Endothelial cell of umbilical vein (primary cell): ENCODE measurements at regions not wholly inside any gene's neighbourhood (a gene's known extent, or its start where the extent isn't known, plus 50 kb on each side); places are given as distances from the start of the nearest gene placed in this dataset.

Source experiments
- BruUV-seq: library from RNA; stranded (reverse); fragments of 400-500 nt; replicated peaks from 2 replicates; lab custom pipeline; 2021; lab: Mats Ljungman, UMichigan
- CTCF ChIA-PET: fragments of 300-600, 350-600 bp; sonication (Branson Sonifier 250); formaldehyde crosslinking; loops from one replicate; lab custom pipeline; 2021; ENCODE audit warnings: antibody characterized with exemption, inconsistent platforms; lab: Charles Lee
- POLR2A ChIA-PET: fragments of 300-600, 350-600 bp; sonication (Branson Sonifier 250); formaldehyde crosslinking; loops from one replicate; lab custom pipeline; 2021; ENCODE audit warnings: antibody characterized with exemption, inconsistent platforms; lab: Charles Lee
- DNase-seq: peaks from one replicate; pipeline ENCODE4 v3.0.0-alpha.2; 2011; ENCODE audit warnings: low read depth, low spot score
- FAIRE-seq: peaks from 2 replicates; lab custom pipeline; 2011; peaks lifted over from hg19 to GRCh38; lab: Jason Lieb, UNC
- H2AFZ ChIP-seq: 2 replicates; pipeline ENCODE4 v1.6.0; 2012; ENCODE audit warnings: low read depth, low read length, control low read depth, inconsistent platforms
- H3K27ac ChIP-seq: 2 replicates; pipeline ENCODE4 v1.5.1; 2011; ENCODE audit warnings: low read depth, mild to moderate bottlenecking, control low read depth, low read length, moderate library complexity; ENCODE audit not compliant: insufficient read depth
- H3K27me3 ChIP-seq, 2 experiments: 2 replicates each; pipeline versions ENCODE4 v1.6.0 to v1.6.1; 2011; ENCODE audit warnings: low read length in 2 of 2, mixed read lengths in 1 of 2; ENCODE audit not compliant: control insufficient read depth in 2 of 2, insufficient read depth in 2 of 2
- H3K36me3 ChIP-seq, 2 experiments: 2 replicates in 1 of 2; 3 replicates in 1 of 2; pipeline ENCODE4 v1.5.1; 2011; ENCODE audit warnings: low read length in 2 of 2, mild to moderate bottlenecking in 1 of 2, moderate library complexity in 1 of 2; ENCODE audit not compliant: control insufficient read depth in 2 of 2, insufficient read depth in 2 of 2; ENCODE audit errors: extremely low read depth in 1 of 2
- H3K4me1 ChIP-seq: 3 replicates; pipeline ENCODE4 v1.5.1; 2011; ENCODE audit warnings: mild to moderate bottlenecking, low read length; ENCODE audit not compliant: control insufficient read depth, insufficient read depth; ENCODE audit errors: extremely low read depth
- H3K4me2 ChIP-seq: 2 replicates; pipeline ENCODE4 v1.6.1; 2011; ENCODE audit warnings: low read length, control low read depth, mixed read lengths; ENCODE audit not compliant: insufficient read depth
- H3K4me3 ChIP-seq, 3 experiments: fragments of 200-600 bp in 1 of 3; sonication (generic), shearing (Covaris generic) in 1 of 3; replicated peaks in 1 of 3; 2 replicates each; pipeline ENCODE4 v1.5.1; 2011 to 2016; ENCODE audit warnings: control low read depth in 3 of 3, low read length in 3 of 3, mild to moderate bottlenecking in 2 of 3, inconsistent platforms in 1 of 3, low read depth in 1 of 3, moderate library complexity in 1 of 3; ENCODE audit not compliant: insufficient read depth in 1 of 3
- H3K79me2 ChIP-seq: 2 replicates; pipeline ENCODE4 v1.6.0; 2012; ENCODE audit warnings: low read length, inconsistent platforms; ENCODE audit not compliant: control insufficient read depth, insufficient read depth
- H3K9ac ChIP-seq: replicated peaks from 2 replicates; pipeline ENCODE3; 2011; ENCODE audit warnings: low read length, control low read depth; ENCODE audit not compliant: insufficient read depth; ENCODE audit errors: extremely low read depth
- H3K9me1 ChIP-seq: replicated peaks from 3 replicates; pipeline ENCODE4 v1.6.0; 2011; ENCODE audit warnings: mild to moderate bottlenecking, low read length; ENCODE audit not compliant: control insufficient read depth, insufficient read depth; ENCODE audit errors: extremely low read depth
- H3K9me3 ChIP-seq: replicated peaks from 2 replicates; pipeline ENCODE4 v1.5.1; 2012; ENCODE audit warnings: low read length, inconsistent platforms; ENCODE audit not compliant: control insufficient read depth, insufficient read depth
- H4K20me1 ChIP-seq: replicated peaks from 2 replicates; pipeline ENCODE3; 2011; ENCODE audit warnings: mild to moderate bottlenecking, low read length; ENCODE audit not compliant: control insufficient read depth, insufficient read depth; ENCODE audit errors: extremely low read depth
- CTCF ChIP-seq, 2 donors: IDR thresholded peaks; 1 replicate in 1 of 2; 2 replicates in 1 of 2; pipeline ENCODE4 v1.5.1; 2011; ENCODE audit warnings: low read length in 2 of 2, mild to moderate bottlenecking in 2 of 2, moderate library complexity in 2 of 2, control low read depth in 1 of 2, inconsistent platforms in 1 of 2, low read depth in 1 of 2; ENCODE audit not compliant: insufficient read depth in 1 of 2; ENCODE audit errors: extremely low read depth in 1 of 2
- EZH2 ChIP-seq: IDR thresholded peaks from 2 replicates; pipeline ENCODE4 v1.6.1; 2012; ENCODE audit warnings: borderline replicate concordance, low read depth, mild to moderate bottlenecking, moderate library complexity, low read length, inconsistent platforms; ENCODE audit not compliant: severe bottlenecking
- FOS ChIP-seq: IDR thresholded peaks from 2 replicates; pipeline ENCODE4 v1.6.1; 2011; ENCODE audit warnings: mild to moderate bottlenecking, low read length, moderate library complexity, borderline replicate concordance; ENCODE audit not compliant: insufficient read depth
- GATA2 ChIP-seq: IDR thresholded peaks from 2 replicates; pipeline ENCODE4 v1.7.0; 2011; ENCODE audit warnings: low read depth, mild to moderate bottlenecking, moderate library complexity, mixed read lengths, low read length; ENCODE audit not compliant: insufficient read length, insufficient read depth
- MAX ChIP-seq: IDR thresholded peaks from 2 replicates; pipeline ENCODE4 v1.6.1; 2011; ENCODE audit not compliant: insufficient read depth, insufficient read length
- MYC ChIP-seq: IDR thresholded peaks from one replicate; pipeline ENCODE4 v1.6.1; 2011; ENCODE audit warnings: mild to moderate bottlenecking, low read depth, low read length
- POLR2A ChIP-seq: IDR thresholded peaks from 2 replicates; pipeline ENCODE4 v1.6.1; 2012; ENCODE audit warnings: low read depth, mild to moderate bottlenecking, control low read depth, low read length
- POLR2AphosphoS5 ChIP-seq: IDR thresholded peaks from 2 replicates; pipeline ENCODE4 v1.6.1; 2012; ENCODE audit warnings: low read depth, mild to moderate bottlenecking, control low read depth, low read length, moderate library complexity; ENCODE audit not compliant: insufficient read depth
- dilution Hi-C: fragments of 300-500 bp; cut with MboI; formaldehyde crosslinking; loops from one replicate; pipeline ENCODE4 v1.15.0; 2019; ENCODE audit warnings: low sequenced_read_pairs; ENCODE audit not compliant: extremely low pct_ligation_motif_present
- intact Hi-C: fragments of 100-400 bp; cut with micrococcal nuclease; formaldehyde crosslinking; loops from one replicate; pipeline ENCODE4 v1.10.0; 2022

- dilution Hi-C loops = no loop called here
- Histone ChIP-seq H3K36me3 (no peaks in the 10 kb centered on the region), H3K9ac (no peak overlapping the region), H3K9me1 (no peaks in the 10 kb centered on the region), H4K20me1 (no peaks in the 10 kb centered on the region), H2AFZ (no peak overlapping the region), H3K9me3 (no peaks in the 10 kb centered on the region), H3K27me3 (no peaks in the 10 kb centered on the region), H3K4me3 (no peak overlapping the region), H3K4me1 (no peaks in the 10 kb centered on the region), H3K4me2 (no peak overlapping the region), H3K27ac (no peak overlapping the region), H3K79me2 (no peaks in the 10 kb centered on the region)
- FAIRE-seq (no peak), DNase-seq (no peak)
- intact Hi-C loops = no loop called here
- POLR2A ChIA-PET = no interaction called here
- no peak for TF ChIP-seq POLR2AphosphoS5
- no peak for TF ChIP-seq POLR2A
- no peak for TF ChIP-seq MAX
- TF ChIP-seq EZH2 = no peak
- no peak for TF ChIP-seq CTCF (IDR thresholded peaks at IDR 0.05; ENCODE audit: extremely low read depth in 1 of 2, insufficient read depth in 1 of 2, low read depth in 1 of 2, low read length in 2 of 2)
- no peak for TF ChIP-seq MYC
- TF ChIP-seq FOS = no peak
- no peak for TF ChIP-seq GATA2
- no TSS peak for BruUV-seq
- CTCF ChIA-PET = no interaction called here
Measured at GRCh38 chr18:66328296-66328878, 275.5 kb downstream of the CDH19 start.
